ENCODE measurements at regions not wholly inside any gene's neighbourhood (a gene's known extent, or its start where the extent isn't known, plus 50 kb on each side); places are given as distances from the start of the nearest gene placed in this dataset.

DNA sequence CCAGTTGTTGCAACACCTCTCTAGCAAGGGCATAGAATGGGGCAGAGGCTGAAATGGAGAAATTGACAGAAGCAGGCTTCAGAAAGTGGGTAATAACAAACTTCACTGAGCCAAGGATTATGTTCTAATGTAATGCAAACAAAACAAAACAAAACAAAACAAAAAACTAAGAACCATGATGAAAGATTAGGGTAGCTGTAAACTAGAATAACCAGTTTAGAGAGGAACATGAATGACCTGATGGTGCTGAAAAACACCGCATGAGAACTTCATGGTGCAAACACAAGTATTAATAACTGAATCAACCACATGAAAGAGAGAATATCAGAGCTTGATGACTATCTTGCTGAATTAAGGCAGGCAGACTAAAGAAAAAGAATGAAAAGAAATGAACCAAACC lies 1707.7 kb downstream of the BRINP3 start:
- Histone ChIP-seq H3K27ac (ENCODE audit: low read length) (no peak overlapping the region), H3K9ac (ENCODE audit: low read length) (no peak overlapping the region), H3K4me3 (ENCODE audit: low read length) (no peak overlapping the region), H2AFZ (ENCODE audit: low read depth, low read length) (no peak overlapping the region), H3F3A (ENCODE audit: insufficient read depth, low read length, poor library complexity, severe bottlenecking) (no peaks in the 10 kb centered on the region), H4K20me1 (ENCODE audit: insufficient read depth) (no peaks in the 10 kb centered on the region), H3K9me3 (ENCODE audit: low read length) (no peaks in the 10 kb centered on the region), H3K4me2 (ENCODE audit: low read length) (no peak overlapping the region), H3K36me3 (ENCODE audit: insufficient read depth, low read length) (no peaks in the 10 kb centered on the region), H3K79me2 (replicated peaks; ENCODE audit: insufficient read depth, low read length) (no peaks in the 10 kb centered on the region), H3K9me2 (ENCODE audit: insufficient read depth, low read length) (no peaks in the 10 kb centered on the region), H3K27me3 (ENCODE audit: insufficient read depth, low read depth, low read length) (no peaks in the 10 kb centered on the region)
- no peak for TF ChIP-seq SMC3 (conservative IDR thresholded peaks at IDR 0.05; ENCODE audit: poor library complexity)
- TF ChIP-seq, protein P1, sequence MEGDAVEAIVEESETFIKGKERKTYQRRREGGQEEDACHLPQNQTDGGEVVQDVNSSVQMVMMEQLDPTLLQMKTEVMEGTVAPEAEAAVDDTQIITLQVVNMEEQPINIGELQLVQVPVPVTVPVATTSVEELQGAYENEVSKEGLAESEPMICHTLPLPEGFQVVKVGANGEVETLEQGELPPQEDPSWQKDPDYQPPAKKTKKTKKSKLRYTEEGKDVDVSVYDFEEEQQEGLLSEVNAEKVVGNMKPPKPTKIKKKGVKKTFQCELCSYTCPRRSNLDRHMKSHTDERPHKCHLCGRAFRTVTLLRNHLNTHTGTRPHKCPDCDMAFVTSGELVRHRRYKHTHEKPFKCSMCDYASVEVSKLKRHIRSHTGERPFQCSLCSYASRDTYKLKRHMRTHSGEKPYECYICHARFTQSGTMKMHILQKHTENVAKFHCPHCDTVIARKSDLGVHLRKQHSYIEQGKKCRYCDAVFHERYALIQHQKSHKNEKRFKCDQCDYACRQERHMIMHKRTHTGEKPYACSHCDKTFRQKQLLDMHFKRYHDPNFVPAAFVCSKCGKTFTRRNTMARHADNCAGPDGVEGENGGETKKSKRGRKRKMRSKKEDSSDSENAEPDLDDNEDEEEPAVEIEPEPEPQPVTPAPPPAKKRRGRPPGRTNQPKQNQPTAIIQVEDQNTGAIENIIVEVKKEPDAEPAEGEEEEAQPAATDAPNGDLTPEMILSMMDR (IDR thresholded peaks at IDR 0.05; ENCODE audit: poor library complexity, severe bottlenecking) = no peak

DNA sequence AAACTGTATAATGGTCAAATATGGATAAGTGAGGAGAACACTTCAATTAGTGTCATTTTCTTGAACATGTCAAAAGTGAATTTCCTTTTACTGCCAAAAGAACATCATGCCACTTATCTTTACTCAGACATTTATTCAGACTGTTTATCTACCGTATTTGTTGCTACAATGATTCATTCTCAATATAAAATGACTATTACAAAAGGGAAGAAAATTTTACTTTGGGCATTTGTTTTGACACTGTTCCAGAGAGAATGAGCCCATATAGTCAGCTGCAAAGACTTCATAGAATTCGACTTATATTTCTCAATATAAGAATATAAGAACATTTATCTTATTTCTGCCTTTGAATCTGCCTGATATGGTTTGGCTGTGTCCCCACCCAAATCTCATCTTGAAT lies 1699.1 kb downstream of the BRINP3 start:
- Histone ChIP-seq H3K9ac (ENCODE audit: low read length) (no peak overlapping the region), H3K79me2 (replicated peaks; ENCODE audit: insufficient read depth, low read length) (no peaks in the 10 kb centered on the region), H4K20me1 (ENCODE audit: insufficient read depth) (no peaks in the 10 kb centered on the region)

More for the DNA sequence above, 1699.1 kb downstream of the BRINP3 start:
- no peak overlapping the region for H2AFZ ChIP-seq (ENCODE audit: low read depth, low read length)
- H3K9me3 ChIP-seq (ENCODE audit: low read length) = no peaks in the 10 kb centered on the region
- no peaks in the 10 kb centered on the region for H3F3A ChIP-seq (ENCODE audit: insufficient read depth, low read length, poor library complexity, severe bottlenecking)
- TF ChIP-seq TAF1 (IDR thresholded peaks at IDR 0.05; ENCODE audit: low read depth) (no peak), POLR2AphosphoS5 (IDR thresholded peaks at IDR 0.05) (no peak), MXI1 (conservative IDR thresholded peaks at IDR 0.05; ENCODE audit: poor library complexity, severe bottlenecking) (no peak), EZH2 (IDR thresholded peaks at IDR 0.05; ENCODE audit: borderline replicate concordance, insufficient read depth, low read length, poor library complexity, severe bottlenecking) (no peak), EP300 (conservative IDR thresholded peaks at IDR 0.05; ENCODE audit: poor library complexity, severe bottlenecking) (no peak), SMC3 (conservative IDR thresholded peaks at IDR 0.05; ENCODE audit: poor library complexity) (no peak), RAD21 (conservative IDR thresholded peaks at IDR 0.05) (no peak)
- TF ChIP-seq, protein P2, sequence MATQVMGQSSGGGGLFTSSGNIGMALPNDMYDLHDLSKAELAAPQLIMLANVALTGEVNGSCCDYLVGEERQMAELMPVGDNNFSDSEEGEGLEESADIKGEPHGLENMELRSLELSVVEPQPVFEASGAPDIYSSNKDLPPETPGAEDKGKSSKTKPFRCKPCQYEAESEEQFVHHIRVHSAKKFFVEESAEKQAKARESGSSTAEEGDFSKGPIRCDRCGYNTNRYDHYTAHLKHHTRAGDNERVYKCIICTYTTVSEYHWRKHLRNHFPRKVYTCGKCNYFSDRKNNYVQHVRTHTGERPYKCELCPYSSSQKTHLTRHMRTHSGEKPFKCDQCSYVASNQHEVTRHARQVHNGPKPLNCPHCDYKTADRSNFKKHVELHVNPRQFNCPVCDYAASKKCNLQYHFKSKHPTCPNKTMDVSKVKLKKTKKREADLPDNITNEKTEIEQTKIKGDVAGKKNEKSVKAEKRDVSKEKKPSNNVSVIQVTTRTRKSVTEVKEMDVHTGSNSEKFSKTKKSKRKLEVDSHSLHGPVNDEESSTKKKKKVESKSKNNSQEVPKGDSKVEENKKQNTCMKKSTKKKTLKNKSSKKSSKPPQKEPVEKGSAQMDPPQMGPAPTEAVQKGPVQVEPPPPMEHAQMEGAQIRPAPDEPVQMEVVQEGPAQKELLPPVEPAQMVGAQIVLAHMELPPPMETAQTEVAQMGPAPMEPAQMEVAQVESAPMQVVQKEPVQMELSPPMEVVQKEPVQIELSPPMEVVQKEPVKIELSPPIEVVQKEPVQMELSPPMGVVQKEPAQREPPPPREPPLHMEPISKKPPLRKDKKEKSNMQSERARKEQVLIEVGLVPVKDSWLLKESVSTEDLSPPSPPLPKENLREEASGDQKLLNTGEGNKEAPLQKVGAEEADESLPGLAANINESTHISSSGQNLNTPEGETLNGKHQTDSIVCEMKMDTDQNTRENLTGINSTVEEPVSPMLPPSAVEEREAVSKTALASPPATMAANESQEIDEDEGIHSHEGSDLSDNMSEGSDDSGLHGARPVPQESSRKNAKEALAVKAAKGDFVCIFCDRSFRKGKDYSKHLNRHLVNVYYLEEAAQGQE (IDR thresholded peaks at IDR 0.05; ENCODE audit: borderline replicate concordance) = no peak
- TF ChIP-seq, protein P1 (IDR thresholded peaks at IDR 0.05; ENCODE audit: poor library complexity, severe bottlenecking) = no peak
- no peak overlapping the region for H3K4me2 ChIP-seq (ENCODE audit: low read length)
- no peaks in the 10 kb centered on the region for H3K9me2 ChIP-seq (ENCODE audit: insufficient read depth, low read length)
- no peaks in the 10 kb centered on the region for H3K27me3 ChIP-seq (ENCODE audit: insufficient read depth, low read depth, low read length)
- no peaks in the 10 kb centered on the region for H3K36me3 ChIP-seq (ENCODE audit: insufficient read depth, low read length)
- no peak overlapping the region for H3K27ac ChIP-seq (ENCODE audit: low read length)
- no peak overlapping the region for H3K4me3 ChIP-seq (ENCODE audit: low read length)
